ENCODE measurements at regions not wholly inside any gene's neighbourhood (a gene's known extent, or its start where the extent isn't known, plus 50 kb on each side); places are given as distances from the start of the nearest gene placed in this dataset.
"Not testable (repeated sequence)": the region's sequence is repeated elsewhere in the genome, so short reads cannot be mapped to it uniquely, and the experiment has no call there.

DNA sequence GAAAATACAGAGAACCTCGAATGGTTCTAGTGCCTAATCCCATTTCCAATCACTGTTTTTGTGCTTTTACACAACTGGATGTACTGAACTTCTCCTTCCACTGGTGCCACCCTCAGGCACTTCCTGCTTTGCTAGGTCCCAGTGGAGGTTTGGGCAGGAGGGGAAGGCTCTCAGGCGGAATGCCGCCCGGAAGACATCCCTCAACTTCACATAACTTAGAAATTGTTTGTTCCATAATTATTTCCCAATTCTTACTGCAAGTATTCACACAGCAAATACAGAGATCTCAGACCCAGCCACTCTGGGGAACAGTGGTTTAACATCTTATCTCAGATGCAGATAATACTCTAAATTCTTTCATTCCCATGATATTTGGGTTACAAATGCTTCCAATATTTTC is 195.7 kb upstream of the IPO5 start:
- DNase-seq (ENCODE audit: low spot score): no peak
- peaks cover 4% of the 10 kb centered on the region for H3K9me3 Mint-ChIP-seq (ENCODE audit: unreplicated experiment)
- H3K27ac Mint-ChIP-seq (ENCODE audit: unreplicated experiment): no peak overlapping the region
- peaks cover 2% of the 10 kb centered on the region for H3K27me3 Mint-ChIP-seq (ENCODE audit: unreplicated experiment)
- no peak overlapping the region for H3K4me3 Mint-ChIP-seq (ENCODE audit: unreplicated experiment)
- H3K36me3 Mint-ChIP-seq (ENCODE audit: low read depth, unreplicated experiment): no peaks in the 10 kb centered on the region
- TF ChIP-seq, protein P1, sequence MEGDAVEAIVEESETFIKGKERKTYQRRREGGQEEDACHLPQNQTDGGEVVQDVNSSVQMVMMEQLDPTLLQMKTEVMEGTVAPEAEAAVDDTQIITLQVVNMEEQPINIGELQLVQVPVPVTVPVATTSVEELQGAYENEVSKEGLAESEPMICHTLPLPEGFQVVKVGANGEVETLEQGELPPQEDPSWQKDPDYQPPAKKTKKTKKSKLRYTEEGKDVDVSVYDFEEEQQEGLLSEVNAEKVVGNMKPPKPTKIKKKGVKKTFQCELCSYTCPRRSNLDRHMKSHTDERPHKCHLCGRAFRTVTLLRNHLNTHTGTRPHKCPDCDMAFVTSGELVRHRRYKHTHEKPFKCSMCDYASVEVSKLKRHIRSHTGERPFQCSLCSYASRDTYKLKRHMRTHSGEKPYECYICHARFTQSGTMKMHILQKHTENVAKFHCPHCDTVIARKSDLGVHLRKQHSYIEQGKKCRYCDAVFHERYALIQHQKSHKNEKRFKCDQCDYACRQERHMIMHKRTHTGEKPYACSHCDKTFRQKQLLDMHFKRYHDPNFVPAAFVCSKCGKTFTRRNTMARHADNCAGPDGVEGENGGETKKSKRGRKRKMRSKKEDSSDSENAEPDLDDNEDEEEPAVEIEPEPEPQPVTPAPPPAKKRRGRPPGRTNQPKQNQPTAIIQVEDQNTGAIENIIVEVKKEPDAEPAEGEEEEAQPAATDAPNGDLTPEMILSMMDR (IDR thresholded peaks at IDR 0.05; ENCODE audit: unreplicated experiment): no peak
- H3K4me1 Mint-ChIP-seq (ENCODE audit: unreplicated experiment): peaks cover 4% of the 10 kb centered on the region

DNA sequence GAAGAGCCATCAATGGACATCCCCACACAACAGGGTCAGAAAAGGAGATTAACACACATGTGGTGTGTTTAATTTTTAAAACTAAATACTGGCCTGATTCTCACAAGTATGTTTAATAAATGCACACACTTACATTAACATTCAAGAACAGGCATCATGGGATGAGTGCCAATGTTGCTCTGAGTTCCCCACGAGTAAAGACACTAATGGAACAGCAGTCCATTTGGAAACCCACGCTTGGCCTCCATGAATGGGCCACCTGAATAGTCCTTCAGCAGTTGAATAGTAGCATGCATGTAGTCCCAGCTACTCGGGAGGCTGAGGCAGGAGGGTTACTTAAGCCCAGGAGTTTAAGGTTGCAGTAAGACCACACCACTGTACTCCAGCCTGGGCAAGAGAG is 195.2 kb upstream of the IPO5 start:
- H3K4me3 Mint-ChIP-seq (ENCODE audit: unreplicated experiment): no peak overlapping the region
- peaks cover 4% of the 10 kb centered on the region for H3K9me3 Mint-ChIP-seq (ENCODE audit: unreplicated experiment)
- H3K36me3 Mint-ChIP-seq (ENCODE audit: low read depth, unreplicated experiment): no peaks in the 10 kb centered on the region
- TF ChIP-seq, protein P1 (IDR thresholded peaks at IDR 0.05; ENCODE audit: unreplicated experiment): no peak
- H3K27ac Mint-ChIP-seq (ENCODE audit: unreplicated experiment): no peak overlapping the region
- H3K27me3 Mint-ChIP-seq (ENCODE audit: unreplicated experiment): peaks cover 2% of the 10 kb centered on the region
- H3K4me1 Mint-ChIP-seq (ENCODE audit: unreplicated experiment): peaks cover 2% of the 10 kb centered on the region
- DNase-seq (ENCODE audit: low spot score): no peak

DNA sequence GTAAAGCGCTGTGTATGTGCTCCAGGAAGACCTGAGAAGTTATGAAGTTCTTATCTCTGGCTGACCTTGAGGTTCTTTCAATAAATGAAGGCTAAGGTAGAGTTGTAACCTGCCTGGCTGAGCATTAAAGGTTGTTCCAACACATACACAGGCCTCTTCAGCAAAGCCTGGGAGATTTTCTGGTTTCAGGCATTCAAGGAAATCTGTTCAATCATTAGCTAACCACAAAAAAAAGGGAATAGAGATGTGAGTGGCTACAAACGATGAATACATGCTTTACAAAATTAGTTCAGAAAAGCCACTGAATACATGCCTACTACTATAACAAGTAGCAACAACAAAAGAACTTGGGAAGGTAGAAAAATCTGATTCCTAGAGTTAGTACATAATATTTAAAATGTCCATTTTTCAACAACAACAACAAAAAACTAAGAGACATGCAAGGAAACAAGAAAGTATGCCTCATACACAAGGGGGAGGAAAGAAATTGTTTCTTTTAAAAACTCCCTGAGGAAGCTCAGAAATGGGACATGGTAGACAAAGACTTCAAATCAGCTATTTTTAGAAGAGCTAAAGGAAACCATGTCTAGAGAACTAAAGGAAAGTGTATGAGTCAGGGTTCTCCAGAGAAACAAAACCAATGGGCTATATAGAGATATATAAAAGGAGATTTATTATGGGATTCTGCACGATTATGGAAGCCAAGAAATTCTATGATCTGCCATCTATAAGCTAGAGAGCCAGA is 191.5 kb upstream of the IPO5 start:
- Mint-ChIP-seq H3K27ac (ENCODE audit: unreplicated experiment) (no peak overlapping the region), H3K4me3 (ENCODE audit: unreplicated experiment) (no peak overlapping the region), H3K36me3 (ENCODE audit: low read depth, unreplicated experiment) (no peaks in the 10 kb centered on the region), H3K27me3 (ENCODE audit: unreplicated experiment) (peaks cover 2% of the 10 kb centered on the region), H3K9me3 (ENCODE audit: unreplicated experiment) (peaks cover 9% of the 10 kb centered on the region), H3K4me1 (ENCODE audit: unreplicated experiment) (peaks cover 6% of the 10 kb centered on the region)
- TF ChIP-seq, protein P1 (IDR thresholded peaks at IDR 0.05; ENCODE audit: unreplicated experiment): no peak
- no peak for DNase-seq (ENCODE audit: low spot score)

- H3K9me3 Mint-ChIP-seq (ENCODE audit: unreplicated experiment): peaks cover 11% of the 10 kb centered on the region
- no peak overlapping the region for H3K27ac Mint-ChIP-seq (ENCODE audit: unreplicated experiment)
- no peak overlapping the region for H3K4me3 Mint-ChIP-seq (ENCODE audit: unreplicated experiment)
- no peaks in the 10 kb centered on the region for H3K27me3 Mint-ChIP-seq (ENCODE audit: unreplicated experiment)
- H3K4me1 Mint-ChIP-seq (ENCODE audit: unreplicated experiment): peaks cover 7% of the 10 kb centered on the region
- DNase-seq (ENCODE audit: low spot score): no peak
- H3K36me3 Mint-ChIP-seq (ENCODE audit: low read depth, unreplicated experiment): no peaks in the 10 kb centered on the region
- TF ChIP-seq, protein P1 (IDR thresholded peaks at IDR 0.05; ENCODE audit: unreplicated experiment): no peak
Measured at GRCh38 chr13:97766749-97767148, 186.7 kb upstream of the IPO5 start.

DNA sequence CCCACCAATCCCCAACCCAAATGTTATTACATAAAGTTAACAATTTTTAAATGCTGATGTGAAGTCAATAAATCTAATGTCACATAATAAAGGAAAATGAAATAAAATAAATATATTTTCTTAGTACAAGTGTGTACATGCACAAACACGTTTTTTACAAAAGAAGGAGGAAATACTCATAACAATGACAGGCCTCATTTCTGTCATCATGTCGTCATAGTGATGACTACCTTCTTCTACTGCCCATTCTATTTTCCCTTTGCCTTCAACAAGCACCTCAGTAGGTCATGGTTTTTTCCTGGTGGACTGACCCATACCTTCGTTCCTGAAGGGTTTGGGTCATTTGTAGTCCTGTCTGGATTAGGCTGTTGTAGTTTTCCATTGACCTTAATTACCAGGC is 185.3 kb upstream of the IPO5 start:
- TF ChIP-seq, protein P1 (IDR thresholded peaks at IDR 0.05; ENCODE audit: unreplicated experiment): no peak

DNA sequence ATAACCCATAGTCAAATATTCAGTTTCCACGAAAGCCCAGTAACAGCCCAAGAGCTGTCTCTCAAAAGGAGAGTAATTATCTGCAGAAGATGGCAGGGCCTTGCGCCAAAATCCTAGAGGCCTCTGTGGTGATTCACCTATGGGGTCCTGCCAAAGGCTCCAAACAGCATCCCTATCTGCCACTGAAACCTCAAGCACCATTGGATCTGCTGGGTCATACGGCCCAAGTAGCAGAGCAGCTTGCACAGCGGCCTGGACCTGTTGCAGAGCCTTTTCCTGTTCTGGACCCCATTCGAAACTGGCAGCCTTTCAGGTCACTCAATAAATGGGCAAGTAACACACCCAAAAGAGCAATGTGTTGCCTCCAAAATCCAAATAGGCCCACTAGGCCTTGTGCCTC is 183.2 kb upstream of the IPO5 start:
- H3K27me3 Mint-ChIP-seq (ENCODE audit: unreplicated experiment); H3K4me3 Mint-ChIP-seq (ENCODE audit: unreplicated experiment); H3K4me1 Mint-ChIP-seq (ENCODE audit: unreplicated experiment); H3K27ac Mint-ChIP-seq (ENCODE audit: unreplicated experiment); H3K36me3 Mint-ChIP-seq (ENCODE audit: low read depth, unreplicated experiment); H3K9me3 Mint-ChIP-seq (ENCODE audit: unreplicated experiment); DNase-seq (ENCODE audit: low spot score): not testable (repeated sequence)

More for the DNA sequence above, 185.3 kb upstream of the IPO5 start:
- Mint-ChIP-seq H3K27ac (ENCODE audit: unreplicated experiment) (no peak overlapping the region), H3K9me3 (ENCODE audit: unreplicated experiment) (peaks cover 6% of the 10 kb centered on the region), H3K4me3 (ENCODE audit: unreplicated experiment) (no peak overlapping the region), H3K27me3 (ENCODE audit: unreplicated experiment) (no peaks in the 10 kb centered on the region), H3K4me1 (ENCODE audit: unreplicated experiment) (peaks cover 7% of the 10 kb centered on the region), H3K36me3 (ENCODE audit: low read depth, unreplicated experiment) (no peaks in the 10 kb centered on the region)
- DNase-seq (ENCODE audit: low spot score): no peak

DNA sequence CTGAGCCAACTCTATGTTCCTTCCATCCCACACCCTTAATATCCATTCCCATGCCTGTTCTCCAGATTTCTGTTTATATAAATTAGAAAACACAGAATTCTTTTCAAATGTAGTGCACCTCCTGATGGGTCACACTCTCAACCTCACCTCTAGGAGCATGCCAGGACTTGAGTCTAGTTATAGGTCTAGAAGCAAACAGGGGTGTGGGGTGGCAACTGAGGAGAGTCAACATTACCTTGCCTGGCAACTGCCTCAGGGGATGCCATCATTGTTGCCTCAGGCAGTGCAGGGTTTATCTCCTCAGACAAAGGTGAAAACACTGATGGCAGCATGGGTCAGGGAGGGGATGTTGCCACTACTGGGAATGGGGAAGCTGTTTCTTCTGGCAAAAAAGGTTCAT is 181.0 kb upstream of the IPO5 start:
- not testable (repeated sequence) for H3K27ac Mint-ChIP-seq (ENCODE audit: unreplicated experiment); DNase-seq (ENCODE audit: low spot score); H3K9me3 Mint-ChIP-seq (ENCODE audit: unreplicated experiment)

More for the DNA sequence above, 181.0 kb upstream of the IPO5 start:
- not testable (repeated sequence) for H3K36me3 Mint-ChIP-seq (ENCODE audit: low read depth, unreplicated experiment); H3K4me3 Mint-ChIP-seq (ENCODE audit: unreplicated experiment); H3K4me1 Mint-ChIP-seq (ENCODE audit: unreplicated experiment); H3K27me3 Mint-ChIP-seq (ENCODE audit: unreplicated experiment)

All from endothelial cell (in vitro differentiated cells).